Hepatic stellate cell (primary cell): ENCODE measurements at regions not wholly inside any gene's neighbourhood (a gene's known extent, or its start where the extent isn't known, plus 50 kb on each side); places are given as distances from the start of the nearest gene placed in this dataset.
A peak's percentile ranks its signal among the peaks of the same experiment; 100 is the strongest.

Experiments used
- DNase-seq: peaks from one replicate; pipeline ENCODE4 v3.0.0; 2011; ENCODE audit warnings: low spot score

- DNase-seq: no peak
These were observed 95.8 kb downstream of the BDNF start for GRCh38 chr11:27604416-27604815.

DNA sequence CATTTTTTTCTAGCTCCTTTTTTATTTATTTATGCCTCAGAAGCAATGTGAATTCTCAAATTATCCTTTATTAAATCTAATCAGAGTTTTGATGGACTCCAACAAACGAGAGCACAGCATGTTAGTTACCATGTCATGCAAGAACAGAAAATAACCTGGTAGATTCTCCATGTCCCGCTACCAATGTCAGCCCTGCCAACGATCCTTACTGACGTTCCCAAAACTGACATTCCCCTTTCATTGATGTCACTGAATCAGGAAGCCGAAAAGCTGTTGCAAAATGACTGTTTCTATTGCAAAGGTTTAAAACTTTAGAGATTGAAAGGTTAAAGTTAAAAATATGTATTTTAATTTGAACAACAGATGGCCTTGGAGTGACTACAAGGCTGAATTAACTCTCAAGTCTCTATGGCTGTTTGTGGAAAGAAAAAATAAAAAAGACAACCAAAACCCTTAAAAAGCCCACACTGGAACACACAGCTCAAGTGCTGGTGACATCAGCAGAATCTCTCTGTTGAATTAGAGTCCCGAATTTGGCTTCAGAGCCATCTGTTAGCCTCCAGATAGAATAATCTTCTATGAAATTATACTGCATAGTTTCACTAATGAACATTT, 96.8 kb downstream of the BDNF start:
- no peak for DNase-seq

GRCh38 chr11:27600656-27601055, 94.1 kb upstream of the LIN7C start:
- no peak for DNase-seq

GRCh38 chr11:27599217-27599616, 92.6 kb upstream of the LIN7C start:
- no peak for DNase-seq

DNA sequence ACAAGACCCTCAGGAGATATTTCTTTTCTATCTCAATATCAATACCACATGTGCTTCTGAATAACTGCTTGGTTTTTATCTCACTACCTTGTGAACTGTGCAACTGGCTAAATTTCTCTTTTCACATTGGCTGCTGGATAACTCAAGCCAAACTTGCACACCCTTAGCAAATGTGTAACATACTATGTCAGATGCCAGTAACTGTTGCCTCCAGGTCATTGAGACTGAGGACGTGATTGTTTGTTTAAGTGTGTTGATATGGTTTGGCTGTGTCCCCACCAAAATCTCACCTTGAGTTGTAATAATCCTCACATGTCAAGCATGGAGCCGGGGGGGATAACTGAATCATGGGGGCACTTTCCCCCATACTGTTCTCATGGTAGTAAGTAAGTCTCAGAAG, 90.2 kb upstream of the LIN7C start:
- no peak for DNase-seq

GRCh38 chr11:27596388-27596787, 89.8 kb upstream of the LIN7C start:
- DNase-seq: no peak

- DNase-seq: no peak
These were observed 85.7 kb upstream of the LIN7C start for GRCh38 chr11:27592098-27592780.

DNA sequence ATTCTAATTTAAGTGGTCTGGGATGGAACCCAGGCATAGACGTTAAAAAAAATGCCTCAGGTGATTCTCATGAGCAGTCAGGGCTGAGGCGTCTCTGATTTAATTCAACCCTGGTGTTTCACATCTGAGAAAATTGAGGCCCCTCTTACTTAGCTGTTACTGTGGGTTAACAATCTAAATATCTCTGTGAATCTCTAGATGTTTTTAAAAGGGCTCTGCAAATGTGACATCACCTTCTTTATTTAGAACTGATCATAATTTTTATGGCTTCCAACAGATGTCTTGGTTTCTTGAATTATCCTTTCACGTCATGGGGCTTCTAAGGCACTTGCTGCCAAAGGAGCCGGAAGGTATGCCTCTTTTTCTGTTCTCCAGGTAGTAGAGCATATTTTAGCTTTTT, 76.1 kb upstream of the LIN7C start:
- DNase-seq: no peak

DNA sequence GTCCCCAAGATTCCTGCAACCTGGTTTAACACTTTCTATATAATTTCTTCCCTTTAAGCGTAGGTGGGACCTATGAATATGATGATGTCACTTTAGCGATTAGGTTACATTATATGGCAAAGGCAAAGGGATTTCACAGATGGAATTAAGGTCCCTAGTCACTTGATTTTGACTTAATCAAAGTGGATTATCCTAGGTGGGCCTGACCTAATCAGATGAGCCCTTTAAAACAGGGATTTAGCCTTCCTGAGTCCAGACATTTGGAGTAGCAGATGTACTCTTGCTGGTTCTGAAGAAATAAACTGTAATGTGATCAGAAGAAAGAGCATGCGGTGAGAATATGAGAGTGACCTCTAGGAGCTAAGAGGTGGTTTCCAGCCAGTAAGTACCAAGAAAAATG, 67.8 kb upstream of the LIN7C start:
- DNase-seq: no peak

GRCh38 chr11:27573024-27573423, 66.5 kb upstream of the LIN7C start:
- no peak for DNase-seq

DNA sequence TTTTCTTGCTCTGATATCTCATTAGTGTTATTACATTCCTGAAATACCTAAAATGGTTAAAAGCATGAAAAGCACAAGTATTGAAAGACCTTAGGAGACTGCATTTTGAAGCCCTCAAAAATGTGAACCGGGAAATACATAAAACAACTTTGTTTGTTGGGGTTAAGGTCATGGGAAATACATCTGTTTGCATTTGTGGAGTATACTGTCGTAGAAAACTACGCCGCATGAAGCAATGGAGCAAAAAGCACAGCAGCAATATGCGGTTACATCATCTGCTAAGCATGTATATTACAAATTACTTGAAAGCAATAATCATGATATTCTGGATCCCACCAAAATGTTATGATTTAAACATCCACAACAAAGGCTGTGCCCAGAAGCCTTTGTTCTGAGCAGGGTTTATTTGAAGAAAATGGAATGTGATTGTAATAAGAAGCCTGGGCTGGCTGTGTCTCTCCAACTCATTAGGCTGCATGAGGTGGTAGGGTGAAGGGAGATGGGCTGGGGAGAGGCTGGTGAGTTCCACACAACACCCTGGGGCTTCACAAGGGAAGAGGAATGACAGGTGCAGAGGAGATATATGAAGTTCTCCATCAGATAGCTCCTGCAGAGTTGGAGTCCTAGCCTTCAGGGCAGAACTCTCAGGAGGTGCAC, 64.7 kb upstream of the LIN7C start:
- peak; percentile 9 for DNase-seq

GRCh38 chr11:27570542-27570941, 64.0 kb upstream of the LIN7C start:
- DNase-seq: no peak

DNA sequence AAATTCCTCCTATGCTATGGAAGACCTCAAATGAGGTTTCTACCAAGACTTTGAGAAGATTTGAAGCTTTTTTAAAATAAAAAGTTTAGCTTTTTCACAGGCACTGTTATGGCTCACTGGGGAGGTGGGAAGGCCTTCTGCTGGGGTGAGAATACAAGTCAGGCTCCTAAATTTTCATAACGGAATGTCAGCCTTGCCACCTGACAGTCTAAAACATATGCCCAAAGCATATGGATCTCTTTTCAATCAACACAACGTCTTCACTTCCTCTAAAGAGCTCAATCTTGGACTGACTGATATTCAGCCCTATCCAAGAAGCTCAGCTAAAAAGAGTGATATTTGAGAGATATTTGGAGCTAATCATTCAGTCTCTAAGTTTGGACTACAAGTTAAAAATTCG, 57.1 kb upstream of the LIN7C start:
- DNase-seq: no peak

DNA sequence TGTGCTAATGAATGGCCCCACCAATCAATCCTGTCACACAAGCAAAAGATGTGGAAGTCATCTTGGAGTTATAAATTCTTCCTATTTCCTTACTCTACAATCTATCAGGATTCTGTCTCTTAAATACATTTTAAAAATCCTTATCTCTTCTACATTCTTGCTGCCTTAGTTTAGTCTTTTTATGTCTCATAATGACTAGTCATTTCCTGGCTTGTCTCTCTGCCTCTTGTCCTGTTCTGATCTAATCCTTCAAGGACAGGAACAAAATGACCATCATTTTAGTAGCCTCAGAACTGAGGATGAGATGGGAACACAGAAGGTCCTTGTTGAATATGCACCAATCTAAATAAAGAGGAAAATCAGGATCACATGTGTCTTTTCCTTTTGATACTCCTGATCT, 56.6 kb upstream of the LIN7C start:
- peak; percentile 14 for DNase-seq

GRCh38 chr11:27558401-27558800, 51.8 kb upstream of the LIN7C start:
- no peak for DNase-seq

DNA sequence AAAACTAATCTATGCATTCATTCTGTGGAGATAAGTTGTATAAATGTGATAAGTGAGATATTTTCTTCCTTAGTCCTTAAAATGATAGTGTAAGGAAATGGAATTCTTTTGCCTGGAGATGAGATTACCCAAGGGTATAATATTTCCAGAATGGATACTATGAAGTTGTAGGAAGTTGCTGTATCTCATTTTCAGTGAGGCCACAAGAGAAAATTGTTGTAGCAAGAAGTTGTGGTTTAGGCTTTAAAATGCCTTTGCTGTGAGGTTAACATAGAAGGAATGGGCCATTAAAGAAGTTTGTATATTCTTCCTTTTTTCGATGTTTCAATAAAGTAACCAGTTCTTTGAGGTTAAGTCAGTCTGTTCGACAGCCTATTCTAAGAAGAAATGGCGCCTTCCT, 50.7 kb upstream of the LIN7C start:
- DNase-seq: no peak
